Muscle of leg (tissue), 3 donors: ENCODE measurements at regions not wholly inside any gene's neighbourhood (a gene's known extent, or its start where the extent isn't known, plus 50 kb on each side); places are given as distances from the start of the nearest gene placed in this dataset.

Experiments used
- DNase-seq: peaks from one replicate; pipeline ENCODE4 v3.0.0; 2013
- H3K27ac ChIP-seq: one replicate; pipeline ENCODE4 v1.5.1; 2013; ENCODE audit warnings: mild to moderate bottlenecking, low read length, control low read depth
- H3K27me3 ChIP-seq: one replicate; pipeline ENCODE4 v1.6.1; 2013; ENCODE audit warnings: low read length; ENCODE audit not compliant: control insufficient read depth, insufficient read depth
- H3K36me3 ChIP-seq: one replicate; pipeline ENCODE4 v1.6.1; 2013; ENCODE audit warnings: low read length; ENCODE audit not compliant: control insufficient read depth, insufficient read depth
- H3K4me1 ChIP-seq: one replicate; pipeline ENCODE4 v1.6.1; 2013; ENCODE audit warnings: low read length; ENCODE audit not compliant: control insufficient read depth, insufficient read depth
- H3K4me3 ChIP-seq: one replicate; pipeline ENCODE4 v1.5.1; 2013; ENCODE audit warnings: low read length, control low read depth
- H3K9me3 ChIP-seq: replicated peaks from 2 replicates; pipeline ENCODE4 v1.6.1; 2013; ENCODE audit warnings: low read depth, low read length; ENCODE audit not compliant: control insufficient read depth
- WGBS: methylation state at CpG from one replicate; pipeline ENCODE4 v1.1.5; 2013; ENCODE audit warnings: missing lambda C conversion rate; ENCODE audit not compliant: insufficient coverage; 5-methylcytosine and 5-hydroxymethylcytosine counted together

DNA sequence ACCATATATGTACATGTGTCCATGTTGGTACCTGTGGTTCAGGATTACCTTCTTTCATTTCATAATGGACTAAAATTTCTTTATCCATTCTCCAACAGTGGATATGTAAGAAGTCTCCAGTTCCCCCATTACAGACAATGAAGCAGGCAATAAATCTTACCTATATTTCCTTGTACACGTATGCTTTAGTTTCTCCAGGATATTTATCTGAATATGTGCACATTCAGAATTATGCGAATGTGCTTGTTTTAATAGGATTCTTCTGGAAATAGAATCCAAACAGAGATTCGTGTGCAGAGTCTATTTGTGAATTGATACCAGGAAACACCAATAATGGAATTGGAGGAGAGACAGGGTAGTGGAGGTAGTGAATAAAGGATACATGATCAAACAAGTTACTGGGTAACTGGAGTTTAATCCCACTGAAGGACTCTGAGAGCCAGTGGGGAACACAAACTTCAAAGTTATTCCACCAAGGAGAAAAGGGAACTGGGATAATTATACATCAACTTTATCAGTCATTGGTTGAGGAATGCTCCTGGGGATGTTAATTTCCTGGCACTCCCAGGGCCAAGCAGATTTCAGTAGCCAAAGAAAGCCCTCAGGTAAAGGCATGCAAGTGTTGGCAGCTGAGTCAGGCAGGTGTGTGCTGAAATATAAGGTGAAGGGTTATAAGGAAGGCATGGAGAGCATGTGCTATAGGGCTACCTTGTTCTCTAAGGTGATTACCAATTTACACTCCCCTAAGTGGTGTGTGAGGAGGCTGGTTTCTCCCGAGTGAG, 374.9 kb upstream of the PBX1 start:
- no peak for DNase-seq
- Histone ChIP-seq H3K4me3 (no peak overlapping the region), H3K4me1 (no peaks in the 10 kb centered on the region), H3K27ac (no peak overlapping the region), H3K9me3 (no peaks in the 10 kb centered on the region), H3K27me3 (no peaks in the 10 kb centered on the region), H3K36me3 (no peaks in the 10 kb centered on the region)
- WGBS = 86% methylated on average over 1 of the region's 4 CpGs

DNA sequence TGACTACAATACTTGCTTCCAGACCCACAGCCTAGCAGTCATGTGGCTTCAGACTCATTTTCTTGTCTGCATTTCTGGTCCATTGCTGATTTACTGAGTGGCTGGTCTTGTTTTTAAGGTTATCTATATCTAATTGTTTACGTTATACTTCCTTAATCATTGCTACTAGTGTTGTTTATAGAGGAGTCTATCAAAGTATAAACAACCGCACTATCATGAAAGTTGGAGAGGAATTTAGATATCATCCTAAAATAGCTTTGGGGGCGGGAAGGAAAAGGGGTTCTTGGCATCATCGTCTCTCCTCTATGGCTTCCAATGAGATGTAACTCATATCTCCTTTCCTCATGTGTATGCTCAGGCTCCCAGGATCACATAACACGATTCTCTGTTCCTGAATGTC, 372.1 kb upstream of the PBX1 start:
- no peak overlapping the region for H3K27ac ChIP-seq
- DNase-seq = no peak
- H3K27me3 ChIP-seq = no peaks in the 10 kb centered on the region
- 82% methylated on average over 2 of the region's 5 CpGs for WGBS
- no peak overlapping the region for H3K4me3 ChIP-seq
- no peaks in the 10 kb centered on the region for H3K9me3 ChIP-seq
- no peaks in the 10 kb centered on the region for H3K4me1 ChIP-seq
- H3K36me3 ChIP-seq = no peaks in the 10 kb centered on the region

DNA sequence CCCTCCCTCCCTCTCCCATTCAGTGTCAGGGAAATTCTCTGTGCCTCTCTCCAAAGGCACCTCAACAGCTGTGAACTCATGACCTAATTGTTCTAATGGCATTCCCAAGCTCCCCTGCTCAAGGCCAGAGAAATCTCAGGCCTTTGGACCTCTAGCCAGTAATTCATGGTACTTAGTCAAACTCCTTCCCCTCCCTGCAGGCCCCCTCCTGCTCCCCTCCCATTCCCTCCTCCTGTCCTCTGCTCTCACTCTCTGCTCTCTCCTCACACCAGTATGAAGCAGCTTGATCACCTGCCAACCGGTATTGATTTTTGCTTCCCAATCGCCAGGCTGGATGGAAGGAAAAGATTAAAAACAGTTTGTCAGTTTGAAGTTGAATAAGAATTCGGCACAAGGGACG, 370.5 kb upstream of the PBX1 start:
- Histone ChIP-seq H3K4me1 (no peaks in the 10 kb centered on the region), H3K9me3 (no peaks in the 10 kb centered on the region), H3K36me3 (no peaks in the 10 kb centered on the region), H3K4me3 (no peak overlapping the region), H3K27me3 (no peaks in the 10 kb centered on the region), H3K27ac (no peak overlapping the region)
- 18% methylated on average over 4 of the region's 4 CpGs for WGBS
- DNase-seq = peak; percentile 1

DNA sequence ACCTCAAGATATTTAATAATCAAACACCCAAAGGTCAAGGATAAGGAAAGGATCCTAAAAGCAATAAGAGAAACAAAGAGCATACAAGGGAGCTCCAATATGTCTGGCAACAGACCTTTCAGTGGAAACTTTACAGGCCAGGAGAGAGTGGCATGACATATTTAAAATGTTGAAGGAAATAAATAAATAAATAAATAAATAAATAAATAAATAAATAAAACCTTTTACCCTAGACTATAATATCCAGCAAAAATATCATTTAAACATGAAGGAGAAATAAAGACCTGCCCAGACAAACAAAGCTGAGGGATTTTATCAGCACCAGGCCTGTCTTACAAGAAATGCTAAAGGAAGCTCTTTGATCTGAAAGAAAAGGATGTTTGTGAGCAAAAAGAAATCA, 367.8 kb upstream of the PBX1 start:
- Histone ChIP-seq H3K4me1 (no peaks in the 10 kb centered on the region), H3K27ac (no peak overlapping the region), H3K4me3 (no peak overlapping the region), H3K36me3 (no peaks in the 10 kb centered on the region), H3K27me3 (no peaks in the 10 kb centered on the region), H3K9me3 (no peaks in the 10 kb centered on the region)
- DNase-seq = no peak

DNA sequence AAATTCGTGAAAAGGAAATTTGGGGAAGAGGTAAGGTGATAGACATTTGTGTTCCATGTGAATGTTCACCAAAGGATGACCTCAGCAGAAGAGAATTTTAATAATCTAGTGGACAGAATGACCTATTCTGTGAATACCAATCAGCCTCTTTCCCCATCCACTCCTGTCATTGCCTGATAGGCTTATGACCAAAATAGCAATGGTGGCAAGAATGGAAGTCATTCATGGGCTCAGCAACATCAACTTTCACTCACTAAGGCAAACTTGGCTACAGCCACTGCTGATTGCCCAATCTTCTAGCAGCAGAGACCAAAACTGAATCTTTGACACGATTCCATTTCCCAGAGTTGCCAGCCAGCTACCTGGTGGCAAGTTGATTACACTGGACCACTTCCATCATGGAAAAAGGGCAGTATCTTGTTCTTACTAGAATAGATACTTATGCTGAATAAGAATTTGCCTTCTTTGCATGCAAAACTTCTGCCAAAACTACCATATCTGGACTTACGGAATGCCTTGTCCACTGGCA, 348.7 kb upstream of the PBX1 start:
- WGBS = 80% methylated on average over 1 of the region's 3 CpGs

DNA sequence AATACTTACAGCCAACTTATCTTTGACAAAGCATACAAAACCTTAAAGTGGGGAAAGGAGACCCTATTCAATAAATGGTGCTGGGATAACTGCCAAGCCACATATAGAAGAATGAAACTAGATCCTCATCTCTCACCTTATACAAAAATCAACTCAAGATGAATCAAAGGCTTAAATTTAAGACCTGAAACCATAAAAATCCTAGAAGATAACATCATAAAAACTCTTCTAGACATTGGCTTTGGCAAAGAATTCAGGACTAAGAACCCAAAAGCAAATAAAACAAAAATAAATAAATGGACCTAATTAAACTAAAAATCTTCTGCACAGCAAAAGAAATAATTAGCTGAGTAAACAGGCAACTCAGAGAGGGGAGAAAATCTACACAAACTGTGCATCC, 335.6 kb upstream of the PBX1 start:
- DNase-seq = no peak
- no peak overlapping the region for H3K4me3 ChIP-seq
- H3K27ac ChIP-seq = no peak overlapping the region
- H3K4me1 ChIP-seq = no peaks in the 10 kb centered on the region
- H3K27me3 ChIP-seq = no peaks in the 10 kb centered on the region
- no peaks in the 10 kb centered on the region for H3K36me3 ChIP-seq
- H3K9me3 ChIP-seq = peaks cover 2% of the 10 kb centered on the region

More for the DNA sequence above, 348.7 kb upstream of the PBX1 start:
- H3K4me1 ChIP-seq = no peaks in the 10 kb centered on the region
- H3K27me3 ChIP-seq = no peaks in the 10 kb centered on the region
- no peaks in the 10 kb centered on the region for H3K9me3 ChIP-seq
- DNase-seq = no peak
- H3K4me3 ChIP-seq = no peak overlapping the region
- no peaks in the 10 kb centered on the region for H3K36me3 ChIP-seq
- H3K27ac ChIP-seq = no peak overlapping the region

DNA sequence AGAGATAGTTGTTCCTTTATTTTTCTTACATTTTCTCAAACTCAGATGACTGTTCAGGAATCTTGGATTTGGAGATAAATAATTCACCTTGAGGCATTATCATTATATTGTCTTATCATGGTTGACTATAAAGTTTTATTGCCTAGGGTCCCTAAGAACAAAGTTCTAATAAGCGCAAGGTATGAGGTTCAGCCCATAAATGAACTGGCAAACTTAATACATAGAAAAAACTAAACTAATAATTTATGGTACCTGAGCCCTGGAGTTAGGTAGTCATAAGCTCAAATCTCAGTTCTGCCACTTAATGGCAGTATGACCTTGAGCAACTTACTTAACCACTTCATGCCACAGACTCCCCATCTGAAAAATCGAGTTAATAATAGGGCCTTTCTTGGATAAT, 334.0 kb upstream of the PBX1 start:
- H3K36me3 ChIP-seq = no peaks in the 10 kb centered on the region
- H3K27me3 ChIP-seq = no peaks in the 10 kb centered on the region
- H3K9me3 ChIP-seq = peaks cover 2% of the 10 kb centered on the region
- DNase-seq = no peak
- H3K27ac ChIP-seq = no peak overlapping the region
- H3K4me3 ChIP-seq = no peak overlapping the region
- no CpG with 5 or more reads among the region's 2 CpGs for WGBS
- H3K4me1 ChIP-seq = no peaks in the 10 kb centered on the region

DNA sequence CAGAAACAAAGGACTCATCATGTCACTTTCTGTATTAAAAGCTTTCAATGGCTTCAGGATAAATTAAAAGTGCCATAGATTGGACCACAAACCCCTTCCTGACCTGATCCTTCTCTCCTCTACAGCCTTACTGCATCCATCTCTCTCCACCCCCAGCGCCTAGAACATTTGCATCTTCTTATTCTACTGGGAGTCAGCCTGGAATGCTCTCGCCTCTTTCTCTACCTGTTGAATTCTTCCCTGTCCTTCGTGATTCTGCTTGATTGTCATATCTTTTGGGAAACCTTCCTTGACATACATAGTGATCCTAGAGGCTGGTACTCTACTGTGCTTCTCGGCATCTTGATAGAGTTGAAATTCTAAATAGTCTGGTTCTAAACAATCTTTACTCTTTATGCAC, 332.0 kb upstream of the PBX1 start:
- H3K27ac ChIP-seq = no peak overlapping the region
- WGBS = 69% methylated on average over 2 of the region's 4 CpGs
- no peak for DNase-seq
- no peaks in the 10 kb centered on the region for H3K36me3 ChIP-seq
- no peak overlapping the region for H3K4me3 ChIP-seq
- H3K9me3 ChIP-seq = peaks cover 2% of the 10 kb centered on the region
- H3K27me3 ChIP-seq = no peaks in the 10 kb centered on the region
- H3K4me1 ChIP-seq = no peaks in the 10 kb centered on the region

DNA sequence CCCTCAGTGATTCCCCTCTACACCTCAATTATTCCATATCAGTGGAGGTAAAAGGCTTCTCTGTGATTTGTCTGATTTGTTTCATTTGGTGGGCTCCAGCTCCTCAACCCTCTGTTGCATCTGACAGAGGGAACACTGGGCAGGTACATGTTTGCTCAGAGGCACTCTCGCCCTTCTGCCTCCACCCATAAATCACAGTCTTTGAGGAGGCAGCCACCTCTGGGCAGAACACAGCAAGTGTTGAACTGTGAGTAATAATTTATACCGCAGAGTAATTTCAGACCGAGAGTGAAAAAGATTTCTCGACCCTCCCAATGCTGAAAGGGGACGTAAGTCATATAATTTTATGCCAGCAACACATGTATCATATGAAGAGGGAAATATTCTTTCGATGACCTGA, 330.1 kb upstream of the PBX1 start:
- Histone ChIP-seq H3K27ac (no peak overlapping the region), H3K9me3 (no peaks in the 10 kb centered on the region), H3K4me3 (no peak overlapping the region), H3K4me1 (no peaks in the 10 kb centered on the region), H3K36me3 (no peaks in the 10 kb centered on the region), H3K27me3 (no peaks in the 10 kb centered on the region)
- no CpG with 5 or more reads among the region's 6 CpGs for WGBS
- no peak for DNase-seq

DNA sequence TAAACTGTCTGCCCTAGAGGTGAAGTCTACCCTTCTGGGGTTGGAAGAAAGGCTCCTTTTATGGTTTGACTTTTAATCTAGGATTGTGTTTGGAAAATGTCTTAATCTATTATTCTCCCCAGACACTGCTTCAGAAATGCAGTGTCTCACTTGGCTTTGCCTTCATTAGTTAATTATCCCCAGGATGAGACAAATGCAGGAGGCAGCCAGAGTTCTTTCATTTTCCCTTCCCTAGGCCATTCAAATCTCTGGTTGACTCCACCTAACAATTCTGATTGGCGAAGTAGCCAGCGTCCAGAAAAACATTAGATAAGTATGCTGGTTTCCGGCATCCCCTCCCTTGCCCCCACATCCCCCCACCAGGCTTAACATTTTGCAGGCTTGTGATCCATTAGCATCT, 325.8 kb upstream of the PBX1 start:
- Histone ChIP-seq H3K27ac (no peak overlapping the region), H3K36me3 (no peaks in the 10 kb centered on the region), H3K4me3 (no peak overlapping the region), H3K4me1 (no peaks in the 10 kb centered on the region), H3K27me3 (no peaks in the 10 kb centered on the region), H3K9me3 (no peaks in the 10 kb centered on the region)
- WGBS = 100% methylated on average over 2 of the region's 3 CpGs
- DNase-seq = no peak

DNA sequence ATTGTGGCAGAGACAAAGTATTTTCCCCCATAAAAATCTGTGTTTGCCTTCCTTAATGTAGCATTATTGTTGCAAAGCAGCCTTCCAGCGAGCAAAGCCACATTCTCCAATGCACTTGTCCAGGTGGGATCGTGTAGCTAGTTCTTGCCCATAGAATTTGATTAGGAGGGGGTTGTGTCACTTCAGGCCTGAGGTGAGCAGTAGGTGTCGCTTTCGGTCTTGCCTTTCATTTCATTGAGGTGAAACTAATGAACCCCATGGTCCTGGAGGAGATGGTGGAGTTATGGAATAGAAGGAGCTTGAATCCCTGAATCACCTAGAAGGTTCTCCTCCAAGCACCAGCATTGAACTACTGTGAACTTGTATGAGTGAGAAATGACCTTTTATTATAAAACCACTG, 318.9 kb upstream of the PBX1 start:
- Histone ChIP-seq H3K4me3 (no peak overlapping the region), H3K9me3 (no peaks in the 10 kb centered on the region), H3K36me3 (no peaks in the 10 kb centered on the region), H3K27ac (no peak overlapping the region), H3K27me3 (no peaks in the 10 kb centered on the region), H3K4me1 (no peaks in the 10 kb centered on the region)
- DNase-seq = peak; percentile 3
- 48% methylated on average over 4 of the region's 4 CpGs for WGBS
